Lung (tissue), 11 donors: ENCODE measurements at regions not wholly inside any gene's neighbourhood (a gene's known extent, or its start where the extent isn't known, plus 50 kb on each side); places are given as distances from the start of the nearest gene placed in this dataset.

Experiments used
- ATAC-seq: fragments of 200-7000 bp; cut with Tn5 transposase; one replicate; pipeline ENCODE4 v1.9.1; 2020; ENCODE audit warnings: moderate number of reproducible peaks; ENCODE audit not compliant: insufficient read depth, low FRiP score
- DNase-seq, 3 donors: peaks; one replicate each; pipeline ENCODE4 v3.0.0-alpha.2; 2013 to 2017
- H3K27ac ChIP-seq, 2 donors: one replicate each; pipeline ENCODE4 v1.5.1; 2013; ENCODE audit warnings: mild to moderate bottlenecking in 2 of 2, moderate library complexity in 2 of 2, control low read depth in 1 of 2, inconsistent platforms in 1 of 2, low read depth in 1 of 2, low read length in 1 of 2
- H3K27me3 ChIP-seq, 3 donors: one replicate each; pipeline ENCODE4 v1.5.1; 2013; ENCODE audit warnings: low read length in 2 of 3; ENCODE audit not compliant: control insufficient read depth in 3 of 3, insufficient read depth in 3 of 3
- H3K36me3 ChIP-seq, 4 donors: one replicate each; pipeline ENCODE4 v1.5.1; 2013; ENCODE audit warnings: low read length in 4 of 4, mild to moderate bottlenecking in 1 of 4, moderate library complexity in 1 of 4; ENCODE audit not compliant: control insufficient read depth in 4 of 4, insufficient read depth in 4 of 4
- H3K4me1 ChIP-seq, 5 donors: one replicate each; pipeline ENCODE4 v1.5.1; 2013; ENCODE audit warnings: low read length in 5 of 5, mild to moderate bottlenecking in 2 of 5, moderate library complexity in 1 of 5; ENCODE audit not compliant: control insufficient read depth in 5 of 5, insufficient read depth in 5 of 5
- H3K4me3 ChIP-seq: one replicate; pipeline ENCODE4 v1.5.1; 2013; ENCODE audit warnings: mild to moderate bottlenecking, control low read depth, moderate library complexity
- H3K9ac ChIP-seq, 2 donors: one replicate each; pipeline ENCODE4 v1.5.1; 2013; ENCODE audit warnings: low read length in 2 of 2, control low read depth in 1 of 2; ENCODE audit not compliant: insufficient read depth in 1 of 2
- H3K9me3 ChIP-seq, 4 donors: one replicate each; pipeline ENCODE4 v1.5.1; 2013; ENCODE audit warnings: low read length in 3 of 4, mild to moderate bottlenecking in 1 of 4, moderate library complexity in 1 of 4; ENCODE audit not compliant: control insufficient read depth in 4 of 4, insufficient read depth in 3 of 4
- CTCF ChIP-seq: IDR thresholded peaks from 2 replicates; pipeline ENCODE4 v1.5.1; 2012; ENCODE audit warnings: mild to moderate bottlenecking; ENCODE audit errors: control extremely low read depth, extremely low read depth
- WGBS, 2 donors: extraction: QIAGEN DNeasy Blood & Tissue Kit; methylation state at CpG; one replicate each; pipeline ENCODE4 v1.1.7; 2013; 5-methylcytosine and 5-hydroxymethylcytosine counted together
- donor health status: control.
- donor health status: control.
- donor health status: Bipolar disorder and iron deficiency.
- donor health status: healthy.
- donor health status: DM: yes; HTN: yes; CAD: no.

- ATAC-seq, result no peak
- H3K4me1 ChIP-seq, result peaks cover 0 to 56% (median 11%) of the 10 kb centered on the region in 5 donors
- WGBS, 2 donors, result 67 to 75% methylated on average over 8 of the region's 8 CpGs
- no peaks in the 10 kb centered on the region for H3K27me3 ChIP-seq
- no peak for TF ChIP-seq CTCF
- no peaks in the 10 kb centered on the region for H3K9me3 ChIP-seq
- peak; percentile 61 to 86 (median 77) for DNase-seq
- H3K27ac ChIP-seq, result peak overlapping the region in 1 of 2 donors; percentile 45
- H3K4me3 ChIP-seq, result no peak overlapping the region
- no peaks in the 10 kb centered on the region for H3K36me3 ChIP-seq
- no peak overlapping the region for H3K9ac ChIP-seq
These were observed 108.2 kb upstream of the SPATA31D4 start for GRCh38 chr9:81819859-81820546.

- peaks cover 0 to 73% (median 17%) of the 10 kb centered on the region in 5 donors for H3K4me1 ChIP-seq
- H3K4me3 ChIP-seq, result no peak overlapping the region
- DNase-seq, result no peak
- WGBS, 2 donors, result 83 to 89% methylated on average over 7 of the region's 7 CpGs
- no peaks in the 10 kb centered on the region for H3K36me3 ChIP-seq
- no peak for TF ChIP-seq CTCF
- no peak for ATAC-seq
- H3K27ac ChIP-seq, result no peak overlapping the region
- no peaks in the 10 kb centered on the region for H3K27me3 ChIP-seq
- H3K9ac ChIP-seq, result no peak overlapping the region
- no peaks in the 10 kb centered on the region for H3K9me3 ChIP-seq
These were observed 105.8 kb upstream of the SPATA31D4 start for GRCh38 chr9:81822301-81822865.

- WGBS, 2 donors, result 83 to 97% methylated on average over 1 of the region's 1 CpG
- no peak overlapping the region for H3K4me3 ChIP-seq
- DNase-seq (no peak), ATAC-seq (no peak)
- no peaks in the 10 kb centered on the region for H3K27me3 ChIP-seq
- peaks cover 0 to 77% (median 17%) of the 10 kb centered on the region in 5 donors for H3K4me1 ChIP-seq
- no peaks in the 10 kb centered on the region for H3K36me3 ChIP-seq
- H3K27ac ChIP-seq, result no peak overlapping the region
- H3K9ac ChIP-seq, result no peak overlapping the region
- no peaks in the 10 kb centered on the region for H3K9me3 ChIP-seq
- TF ChIP-seq CTCF, result no peak
These were observed 105.3 kb upstream of the SPATA31D4 start for GRCh38 chr9:81822967-81823366.
